Astrocyte (in vitro differentiated cells and primary cell): ENCODE measurements at regions not wholly inside any gene's neighbourhood (a gene's known extent, or its start where the extent isn't known, plus 50 kb on each side); places are given as distances from the start of the nearest gene placed in this dataset.
A peak's percentile ranks its signal among the peaks of the same experiment; 100 is the strongest.

Experiments
- DNase-seq: peaks from one replicate; pipeline ENCODE4 v3.0.0-alpha.2; 2010; ENCODE audit warnings: low read depth
- FAIRE-seq: peaks from 2 replicates; lab custom pipeline; 2011; peaks lifted over from hg19 to GRCh38; lab: Jason Lieb, UNC
- H2AFZ ChIP-seq: 2 replicates; pipeline ENCODE4 v1.6.0; 2012; ENCODE audit warnings: low read depth, low read length, inconsistent platforms
- H3K27ac ChIP-seq: 2 replicates; pipeline ENCODE4 v1.5.1; 2011; ENCODE audit warnings: low read depth, low read length, inconsistent platforms
- H3K27me3 ChIP-seq: 2 replicates; pipeline ENCODE4 v1.6.0; 2011; ENCODE audit warnings: low read length, inconsistent platforms; ENCODE audit not compliant: insufficient read depth
- H3K36me3 ChIP-seq: 2 replicates; pipeline ENCODE4 v1.5.1; 2011; ENCODE audit warnings: low read length, inconsistent platforms; ENCODE audit not compliant: insufficient read depth
- H3K4me1 ChIP-seq: 2 replicates; pipeline ENCODE4 v1.5.1; 2011; ENCODE audit warnings: low read length, inconsistent platforms; ENCODE audit not compliant: insufficient read depth
- H3K4me2 ChIP-seq: 2 replicates; pipeline ENCODE4 v1.6.0; 2012; ENCODE audit warnings: low read length, inconsistent platforms
- H3K4me3 ChIP-seq: 2 replicates; pipeline ENCODE4 v1.5.1; 2011; ENCODE audit warnings: low read depth, mild to moderate bottlenecking, low read length, inconsistent platforms; ENCODE audit not compliant: insufficient read depth
- H3K79me2 ChIP-seq: 2 replicates; pipeline ENCODE4 v1.6.0; 2012; ENCODE audit warnings: mild to moderate bottlenecking, low read length, inconsistent platforms; ENCODE audit not compliant: insufficient read depth
- H3K9ac ChIP-seq: 2 replicates; pipeline ENCODE4 v1.6.0; 2012; ENCODE audit warnings: mild to moderate bottlenecking, low read length, inconsistent platforms
- H3K9me3 ChIP-seq: 2 replicates; pipeline ENCODE4 v1.5.1; 2012; ENCODE audit warnings: low read depth, mild to moderate bottlenecking, low read length, inconsistent platforms; ENCODE audit not compliant: insufficient read depth
- H4K20me1 ChIP-seq: 2 replicates; pipeline ENCODE4 v1.6.0; 2012; ENCODE audit warnings: low read length, inconsistent platforms; ENCODE audit not compliant: insufficient read depth
- H3K27ac Mint-ChIP-seq: one replicate; pipeline ENCODE4 v1.8.0; 2021; ENCODE audit warnings: mild to moderate bottlenecking, mixed read lengths; ENCODE audit not compliant: unreplicated experiment
- H3K27me3 Mint-ChIP-seq: one replicate; pipeline ENCODE4 v1.8.0; 2021; ENCODE audit warnings: low read depth, mixed read lengths; ENCODE audit not compliant: unreplicated experiment
- H3K36me3 Mint-ChIP-seq: one replicate; pipeline ENCODE4 v1.8.0; 2021; ENCODE audit warnings: low read depth, mixed read lengths; ENCODE audit not compliant: unreplicated experiment
- H3K4me1 Mint-ChIP-seq: one replicate; pipeline ENCODE4 v1.8.0; 2021; ENCODE audit warnings: low read depth, mixed read lengths; ENCODE audit not compliant: unreplicated experiment
- H3K4me3 Mint-ChIP-seq: one replicate; pipeline ENCODE4 v1.8.0; 2021; ENCODE audit warnings: mild to moderate bottlenecking, moderate library complexity, mixed read lengths; ENCODE audit not compliant: unreplicated experiment
- H3K9me3 Mint-ChIP-seq: one replicate; pipeline ENCODE4 v1.8.0; 2021; ENCODE audit warnings: mild to moderate bottlenecking, mixed read lengths; ENCODE audit not compliant: unreplicated experiment
- EZH2 ChIP-seq: IDR thresholded peaks from 2 replicates; pipeline ENCODE4 v1.6.1; 2012; ENCODE audit warnings: mild to moderate bottlenecking, low read length, inconsistent platforms; ENCODE audit not compliant: insufficient read depth
- TF ChIP-seq, protein P1 (sequence below): IDR thresholded peaks from 2 replicates; pipeline ENCODE4 v1.5.1; 2011; ENCODE audit warnings: low read depth, mild to moderate bottlenecking, inconsistent platforms, low read length, moderate library complexity; ENCODE audit not compliant: insufficient read depth

- Histone ChIP-seq H2AFZ (no peak overlapping the region), H3K36me3 (no peaks in the 10 kb centered on the region), H3K4me3 (no peak overlapping the region), H3K79me2 (no peaks in the 10 kb centered on the region), H3K27ac (no peak overlapping the region), H3K9ac (no peak overlapping the region), H3K4me2 (no peak overlapping the region), H4K20me1 (no peaks in the 10 kb centered on the region), H3K9me3 (no peaks in the 10 kb centered on the region), H3K27me3 (no peaks in the 10 kb centered on the region), H3K4me1 (no peaks in the 10 kb centered on the region)
- H3K27ac Mint-ChIP-seq: no peak overlapping the region
- H3K27me3 Mint-ChIP-seq: no peaks in the 10 kb centered on the region
- H3K9me3 Mint-ChIP-seq: no peaks in the 10 kb centered on the region
- TF ChIP-seq, protein P1, sequence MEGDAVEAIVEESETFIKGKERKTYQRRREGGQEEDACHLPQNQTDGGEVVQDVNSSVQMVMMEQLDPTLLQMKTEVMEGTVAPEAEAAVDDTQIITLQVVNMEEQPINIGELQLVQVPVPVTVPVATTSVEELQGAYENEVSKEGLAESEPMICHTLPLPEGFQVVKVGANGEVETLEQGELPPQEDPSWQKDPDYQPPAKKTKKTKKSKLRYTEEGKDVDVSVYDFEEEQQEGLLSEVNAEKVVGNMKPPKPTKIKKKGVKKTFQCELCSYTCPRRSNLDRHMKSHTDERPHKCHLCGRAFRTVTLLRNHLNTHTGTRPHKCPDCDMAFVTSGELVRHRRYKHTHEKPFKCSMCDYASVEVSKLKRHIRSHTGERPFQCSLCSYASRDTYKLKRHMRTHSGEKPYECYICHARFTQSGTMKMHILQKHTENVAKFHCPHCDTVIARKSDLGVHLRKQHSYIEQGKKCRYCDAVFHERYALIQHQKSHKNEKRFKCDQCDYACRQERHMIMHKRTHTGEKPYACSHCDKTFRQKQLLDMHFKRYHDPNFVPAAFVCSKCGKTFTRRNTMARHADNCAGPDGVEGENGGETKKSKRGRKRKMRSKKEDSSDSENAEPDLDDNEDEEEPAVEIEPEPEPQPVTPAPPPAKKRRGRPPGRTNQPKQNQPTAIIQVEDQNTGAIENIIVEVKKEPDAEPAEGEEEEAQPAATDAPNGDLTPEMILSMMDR: no peak
- TF ChIP-seq EZH2: no peak
- no peaks in the 10 kb centered on the region for H3K36me3 Mint-ChIP-seq
- FAIRE-seq (no peak), DNase-seq (no peak)
- H3K4me1 Mint-ChIP-seq: no peaks in the 10 kb centered on the region
- no peak overlapping the region for H3K4me3 Mint-ChIP-seq
Observed at GRCh38 chr4:84325625-84326024, 173.5 kb downstream of the NKX6-1 start.

DNA sequence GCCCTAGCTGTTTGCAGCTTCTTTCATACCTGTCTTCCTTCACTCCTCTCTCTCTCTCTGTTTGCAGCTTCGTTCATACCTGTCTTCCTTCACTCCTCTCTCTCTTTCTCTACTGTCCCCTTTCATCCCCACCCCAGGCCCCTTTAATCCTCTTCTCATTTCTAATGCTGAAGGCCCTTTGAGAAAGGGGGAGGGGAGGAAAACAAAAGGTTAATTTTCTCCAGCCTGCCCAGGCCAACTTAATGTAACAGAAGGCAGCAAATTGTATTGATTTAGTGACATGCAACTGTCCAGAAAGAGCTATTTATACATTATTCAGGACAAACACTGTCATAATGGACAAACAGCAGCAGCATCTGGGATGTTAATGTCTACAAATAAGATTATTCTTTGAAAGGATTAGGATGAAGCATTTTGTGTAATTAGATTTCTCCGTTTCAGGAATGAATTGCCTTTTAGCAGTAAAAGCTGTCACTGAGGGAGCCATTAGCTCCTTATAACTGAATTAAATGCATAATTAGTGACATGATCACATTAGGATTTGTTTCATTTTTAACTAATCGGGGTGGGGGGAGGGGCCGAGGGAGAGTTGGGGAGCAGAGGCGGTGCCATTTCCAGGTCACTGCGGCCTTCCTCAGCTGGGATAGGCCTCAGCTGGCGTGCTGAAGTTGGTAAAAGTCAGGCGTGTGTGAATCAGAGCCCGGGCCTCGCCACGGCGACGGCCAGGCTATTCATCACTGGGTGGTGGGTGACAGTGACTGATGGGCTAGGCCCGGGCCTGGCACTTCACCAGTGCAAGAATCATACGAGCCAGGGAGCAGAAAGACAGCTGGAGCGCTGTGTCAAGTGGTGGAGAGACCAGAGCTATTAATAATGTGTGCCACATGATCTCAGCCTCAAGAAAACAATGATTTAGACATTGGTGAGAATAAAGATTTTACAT lies 174.5 kb downstream of the NKX6-1 start:
- no peak overlapping the region for H3K27ac ChIP-seq

More for the DNA sequence above, 174.5 kb downstream of the NKX6-1 start:
- Mint-ChIP-seq H3K27ac (no peak overlapping the region), H3K4me3 (no peak overlapping the region), H3K4me1 (no peaks in the 10 kb centered on the region), H3K36me3 (no peaks in the 10 kb centered on the region), H3K9me3 (no peaks in the 10 kb centered on the region), H3K27me3 (no peaks in the 10 kb centered on the region)
- Histone ChIP-seq H4K20me1 (no peaks in the 10 kb centered on the region), H3K4me3 (no peak overlapping the region), H3K36me3 (no peaks in the 10 kb centered on the region), H3K4me1 (no peaks in the 10 kb centered on the region), H3K79me2 (no peaks in the 10 kb centered on the region), H2AFZ (no peak overlapping the region), H3K9me3 (no peaks in the 10 kb centered on the region), H3K9ac (no peak overlapping the region), H3K27me3 (no peaks in the 10 kb centered on the region), H3K4me2 (no peak overlapping the region)
- no peak for FAIRE-seq
- no peak for TF ChIP-seq EZH2
- TF ChIP-seq, protein P1: no peak
- peak; percentile 54 for DNase-seq
